Mammary epithelial cell (primary cell): ENCODE measurements at regions not wholly inside any gene's neighbourhood (a gene's known extent, or its start where the extent isn't known, plus 50 kb on each side); places are given as distances from the start of the nearest gene placed in this dataset.

ENCODE experiments used
- CTCF ChIP-seq, 2 donors: IDR thresholded peaks in 1 of 2; conservative IDR thresholded peaks in 1 of 2; 2 replicates each; pipeline ENCODE4 v1.5.1; 2011 to 2012; ENCODE audit warnings: inconsistent platforms in 2 of 2, low read length in 2 of 2, mild to moderate bottlenecking in 2 of 2, control low read depth in 1 of 2, low read depth in 1 of 2; ENCODE audit not compliant: insufficient read depth in 1 of 2; ENCODE audit errors: extremely low read depth in 1 of 2
- EZH2 ChIP-seq: IDR thresholded peaks from 2 replicates; pipeline ENCODE4 v1.6.1; 2012; ENCODE audit warnings: low read length, inconsistent platforms, borderline replicate concordance

GRCh38 chr7:85529201-85529600 is 342.3 kb upstream of the SEMA3D start:
- no peak for TF ChIP-seq CTCF (conservative IDR thresholded peaks at IDR 0.05 in 1 of 2, IDR thresholded peaks at IDR 0.05 in 1 of 2; ENCODE audit: extremely low read depth in 1 of 2, insufficient read depth in 1 of 2, low read depth in 1 of 2, low read length in 2 of 2)
- no peak for TF ChIP-seq EZH2
